ENCODE measurements at regions not wholly inside any gene's neighbourhood (a gene's known extent, or its start where the extent isn't known, plus 50 kb on each side); places are given as distances from the start of the nearest gene placed in this dataset.

DNA sequence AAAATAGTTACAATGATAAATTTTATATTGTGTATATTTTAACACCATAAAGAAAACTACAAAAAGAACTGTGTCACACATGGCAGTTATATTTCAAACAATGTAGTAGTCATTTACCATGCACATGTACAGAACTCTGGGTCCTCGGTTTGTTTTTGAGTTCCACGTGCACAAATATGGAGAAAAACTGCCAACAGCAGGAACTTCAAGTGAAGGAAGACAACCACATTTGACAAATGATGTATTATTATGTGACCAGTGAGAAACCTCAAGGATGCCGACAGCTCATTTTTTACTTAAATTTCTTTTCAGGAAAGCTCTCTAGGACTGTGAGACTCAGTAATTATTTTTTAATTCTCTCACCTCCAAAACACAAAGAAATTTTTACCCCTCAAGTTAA, 244.2 kb upstream of the USP15 start:
- Histone ChIP-seq H3K4me2 (ENCODE audit: low read depth, low read length, poor library complexity, severe bottlenecking) (no peak overlapping the region), H3K36me3 (ENCODE audit: low read length) (no peaks in the 10 kb centered on the region), H4K20me1 (ENCODE audit: low read depth, low read length) (no peaks in the 10 kb centered on the region), H3K27me3 (ENCODE audit: low read length) (no peaks in the 10 kb centered on the region), H3K9ac (ENCODE audit: low read length) (no peak overlapping the region), H3K27ac (ENCODE audit: low read depth, low read length) (no peak overlapping the region), H3K4me3 (ENCODE audit: insufficient read depth, low read length, poor library complexity, severe bottlenecking) (no peak overlapping the region), H2AFZ (ENCODE audit: low read depth, low read length, severe bottlenecking) (no peak overlapping the region), H3K9me3 (ENCODE audit: insufficient read depth, low read length) (no peaks in the 10 kb centered on the region), H3F3A (ENCODE audit: insufficient read depth) (no peaks in the 10 kb centered on the region), H3K79me2 (ENCODE audit: insufficient read depth, low read length) (no peaks in the 10 kb centered on the region), H3K9me2 (replicated peaks; ENCODE audit: insufficient read depth, low read length) (no peaks in the 10 kb centered on the region)
- TF ChIP-seq, protein P1, sequence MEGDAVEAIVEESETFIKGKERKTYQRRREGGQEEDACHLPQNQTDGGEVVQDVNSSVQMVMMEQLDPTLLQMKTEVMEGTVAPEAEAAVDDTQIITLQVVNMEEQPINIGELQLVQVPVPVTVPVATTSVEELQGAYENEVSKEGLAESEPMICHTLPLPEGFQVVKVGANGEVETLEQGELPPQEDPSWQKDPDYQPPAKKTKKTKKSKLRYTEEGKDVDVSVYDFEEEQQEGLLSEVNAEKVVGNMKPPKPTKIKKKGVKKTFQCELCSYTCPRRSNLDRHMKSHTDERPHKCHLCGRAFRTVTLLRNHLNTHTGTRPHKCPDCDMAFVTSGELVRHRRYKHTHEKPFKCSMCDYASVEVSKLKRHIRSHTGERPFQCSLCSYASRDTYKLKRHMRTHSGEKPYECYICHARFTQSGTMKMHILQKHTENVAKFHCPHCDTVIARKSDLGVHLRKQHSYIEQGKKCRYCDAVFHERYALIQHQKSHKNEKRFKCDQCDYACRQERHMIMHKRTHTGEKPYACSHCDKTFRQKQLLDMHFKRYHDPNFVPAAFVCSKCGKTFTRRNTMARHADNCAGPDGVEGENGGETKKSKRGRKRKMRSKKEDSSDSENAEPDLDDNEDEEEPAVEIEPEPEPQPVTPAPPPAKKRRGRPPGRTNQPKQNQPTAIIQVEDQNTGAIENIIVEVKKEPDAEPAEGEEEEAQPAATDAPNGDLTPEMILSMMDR (IDR thresholded peaks at IDR 0.05; ENCODE audit: insufficient read depth, low read length, poor library complexity, severe bottlenecking) = no peak
- TF ChIP-seq EZH2phosphoT487 (conservative IDR thresholded peaks at IDR 0.05; ENCODE audit: low read length) = no peak

DNA sequence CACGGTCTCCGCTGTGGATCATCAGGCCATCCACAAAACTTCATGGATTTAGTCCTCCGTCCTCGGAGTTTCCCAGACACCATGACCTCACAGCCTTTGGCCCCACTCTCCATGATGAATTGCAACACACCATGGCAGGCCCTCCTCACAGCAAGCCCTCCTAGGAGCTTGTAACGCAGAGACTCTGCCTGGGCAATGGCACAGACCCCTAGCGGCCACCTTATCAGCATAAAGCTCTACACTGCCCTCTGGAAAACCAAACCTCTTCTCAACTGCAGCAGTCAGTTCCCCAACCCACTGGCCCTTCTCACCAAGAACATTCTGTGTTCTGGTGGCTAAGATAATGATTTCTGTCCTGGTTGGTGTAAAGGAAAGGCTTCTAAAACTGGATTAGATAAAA, 238.4 kb upstream of the USP15 start:
- no peaks in the 10 kb centered on the region for H3K27me3 ChIP-seq (ENCODE audit: low read length)
- TF ChIP-seq EZH2phosphoT487 (conservative IDR thresholded peaks at IDR 0.05; ENCODE audit: low read length) = no peak
- TF ChIP-seq, protein P1 (IDR thresholded peaks at IDR 0.05; ENCODE audit: insufficient read depth, low read length, poor library complexity, severe bottlenecking) = no peak
- no peaks in the 10 kb centered on the region for H4K20me1 ChIP-seq (ENCODE audit: low read depth, low read length)
- H3K9me2 ChIP-seq (replicated peaks; ENCODE audit: insufficient read depth, low read length) = no peaks in the 10 kb centered on the region
- H2AFZ ChIP-seq (ENCODE audit: low read depth, low read length, severe bottlenecking) = no peak overlapping the region
- H3K4me3 ChIP-seq (ENCODE audit: insufficient read depth, low read length, poor library complexity, severe bottlenecking) = no peak overlapping the region
- H3K27ac ChIP-seq (ENCODE audit: low read depth, low read length) = no peak overlapping the region
- H3K79me2 ChIP-seq (ENCODE audit: insufficient read depth, low read length) = no peaks in the 10 kb centered on the region
- no peaks in the 10 kb centered on the region for H3F3A ChIP-seq (ENCODE audit: insufficient read depth)
- H3K9me3 ChIP-seq (ENCODE audit: insufficient read depth, low read length) = no peaks in the 10 kb centered on the region
- no peak overlapping the region for H3K4me2 ChIP-seq (ENCODE audit: low read depth, low read length, poor library complexity, severe bottlenecking)
- H3K9ac ChIP-seq (ENCODE audit: low read length) = no peak overlapping the region
- H3K36me3 ChIP-seq (ENCODE audit: low read length) = no peaks in the 10 kb centered on the region

DNA sequence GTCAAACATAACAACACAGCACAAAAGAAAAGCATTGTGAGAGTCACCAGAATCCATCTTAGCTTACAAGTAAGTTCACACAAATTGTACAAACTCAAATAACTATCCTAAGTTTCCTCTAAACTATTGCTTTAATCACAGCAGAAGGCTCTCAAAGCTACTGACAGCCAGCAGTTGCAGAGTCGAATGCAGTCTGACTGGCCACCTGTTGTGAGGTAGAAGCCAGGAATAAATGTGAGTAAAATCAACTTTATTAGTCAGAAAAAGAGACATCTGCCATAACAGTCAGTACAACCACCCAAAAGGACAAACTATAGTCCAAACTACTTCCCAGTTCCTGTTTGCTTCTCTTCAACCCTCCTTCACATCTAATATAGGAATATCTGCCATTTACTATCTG, 231.7 kb upstream of the USP15 start:
- no peak for TF ChIP-seq EZH2phosphoT487 (conservative IDR thresholded peaks at IDR 0.05; ENCODE audit: low read length)
- TF ChIP-seq, protein P1 (IDR thresholded peaks at IDR 0.05; ENCODE audit: insufficient read depth, low read length, poor library complexity, severe bottlenecking) = no peak
- Histone ChIP-seq H3K36me3 (ENCODE audit: low read length) (no peaks in the 10 kb centered on the region), H3K4me3 (ENCODE audit: insufficient read depth, low read length, poor library complexity, severe bottlenecking) (no peak overlapping the region), H3K79me2 (ENCODE audit: insufficient read depth, low read length) (no peaks in the 10 kb centered on the region), H3K27ac (ENCODE audit: low read depth, low read length) (no peak overlapping the region), H3K9ac (ENCODE audit: low read length) (no peak overlapping the region), H2AFZ (ENCODE audit: low read depth, low read length, severe bottlenecking) (no peak overlapping the region), H4K20me1 (ENCODE audit: low read depth, low read length) (no peaks in the 10 kb centered on the region), H3K9me3 (ENCODE audit: insufficient read depth, low read length) (no peaks in the 10 kb centered on the region), H3K27me3 (ENCODE audit: low read length) (no peaks in the 10 kb centered on the region), H3K4me2 (ENCODE audit: low read depth, low read length, poor library complexity, severe bottlenecking) (no peak overlapping the region), H3F3A (ENCODE audit: insufficient read depth) (no peaks in the 10 kb centered on the region), H3K9me2 (replicated peaks; ENCODE audit: insufficient read depth, low read length) (no peaks in the 10 kb centered on the region)

DNA sequence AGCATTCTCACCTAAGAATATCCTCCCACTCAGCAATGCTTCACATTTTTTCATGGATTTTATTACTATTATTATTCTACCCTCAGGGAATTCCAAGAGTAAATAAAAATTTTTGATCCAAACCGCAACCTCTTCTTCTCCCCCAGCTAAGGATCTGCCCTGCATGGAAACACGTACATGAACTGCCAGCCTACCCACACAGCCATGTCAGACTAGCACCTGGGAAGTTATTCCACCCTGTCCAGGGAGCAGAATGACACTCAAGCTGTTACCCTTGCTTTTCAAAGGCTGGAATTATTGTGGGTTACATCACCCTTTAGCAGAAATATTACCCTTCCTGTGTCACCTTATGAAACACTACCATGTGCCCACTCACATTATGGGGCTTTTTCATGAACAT, 227.3 kb upstream of the USP15 start:
- Histone ChIP-seq H3K36me3 (ENCODE audit: low read length) (no peaks in the 10 kb centered on the region), H3K9ac (ENCODE audit: low read length) (no peak overlapping the region), H3F3A (ENCODE audit: insufficient read depth) (no peaks in the 10 kb centered on the region), H3K27me3 (ENCODE audit: low read length) (no peaks in the 10 kb centered on the region), H3K9me3 (ENCODE audit: insufficient read depth, low read length) (no peaks in the 10 kb centered on the region), H2AFZ (ENCODE audit: low read depth, low read length, severe bottlenecking) (no peak overlapping the region), H3K27ac (ENCODE audit: low read depth, low read length) (no peak overlapping the region), H3K9me2 (replicated peaks; ENCODE audit: insufficient read depth, low read length) (no peaks in the 10 kb centered on the region), H4K20me1 (ENCODE audit: low read depth, low read length) (no peaks in the 10 kb centered on the region), H3K4me3 (ENCODE audit: insufficient read depth, low read length, poor library complexity, severe bottlenecking) (no peak overlapping the region), H3K79me2 (ENCODE audit: insufficient read depth, low read length) (no peaks in the 10 kb centered on the region), H3K4me2 (ENCODE audit: low read depth, low read length, poor library complexity, severe bottlenecking) (no peak overlapping the region)
- TF ChIP-seq EZH2phosphoT487 (conservative IDR thresholded peaks at IDR 0.05; ENCODE audit: low read length) = no peak
- TF ChIP-seq, protein P1 (IDR thresholded peaks at IDR 0.05; ENCODE audit: insufficient read depth, low read length, poor library complexity, severe bottlenecking) = no peak
